ENCODE measurements at regions not wholly inside any gene's neighbourhood (a gene's known extent, or its start where the extent isn't known, plus 50 kb on each side); places are given as distances from the start of the nearest gene placed in this dataset.

GRCh38 chr13:87333599-87333998, 337.6 kb upstream of the SLITRK5 start:
- H3K27ac ChIP-seq (ENCODE audit: insufficient read depth, low read depth, low read length): no peak overlapping the region
- BruUV-seq (replicated peaks): no TSS peak
- intact Hi-C loops (cut with micrococcal nuclease): no loop called here
- no peaks in the 10 kb centered on the region for H3K9me1 ChIP-seq (replicated peaks; ENCODE audit: control insufficient read depth, extremely low read depth, insufficient read depth, low read length)
- DNase-seq (ENCODE audit: low read depth, low spot score): no peak
- H3K27me3 ChIP-seq (ENCODE audit: control insufficient read depth in 2 of 2, insufficient read depth in 2 of 2, low read length in 2 of 2): no peaks in the 10 kb centered on the region
- FAIRE-seq: no peak
- H2AFZ ChIP-seq (ENCODE audit: low read depth, low read length): no peak overlapping the region
- no peak overlapping the region for H3K4me3 ChIP-seq (replicated peaks in 1 of 3; ENCODE audit: insufficient read depth in 1 of 3, low read depth in 1 of 3, low read length in 3 of 3)
- H4K20me1 ChIP-seq (replicated peaks; ENCODE audit: control insufficient read depth, extremely low read depth, insufficient read depth, low read length): no peaks in the 10 kb centered on the region
- H3K9me3 ChIP-seq (replicated peaks; ENCODE audit: control insufficient read depth, insufficient read depth, low read length): peaks cover 2% of the 10 kb centered on the region
- no peaks in the 10 kb centered on the region for H3K79me2 ChIP-seq (ENCODE audit: control insufficient read depth, insufficient read depth, low read length)
- no peak overlapping the region for H3K4me2 ChIP-seq (ENCODE audit: insufficient read depth, low read length)
- no peak for TF ChIP-seq POLR2AphosphoS5 (IDR thresholded peaks at IDR 0.05; ENCODE audit: insufficient read depth, low read depth, low read length)
- no peak for TF ChIP-seq JUN (IDR thresholded peaks at IDR 0.05; ENCODE audit: borderline replicate concordance, insufficient read depth, insufficient read length, low read depth)
- TF ChIP-seq GATA2 (IDR thresholded peaks at IDR 0.05; ENCODE audit: insufficient read depth, insufficient read length, low read depth, low read length): no peak
- no peak for TF ChIP-seq EZH2 (IDR thresholded peaks at IDR 0.05; ENCODE audit: borderline replicate concordance, low read depth, low read length, severe bottlenecking)
- TF ChIP-seq POLR2A (IDR thresholded peaks at IDR 0.05; ENCODE audit: low read depth, low read length): no peak
- no peak for TF ChIP-seq MYC (IDR thresholded peaks at IDR 0.05; ENCODE audit: low read depth, low read length)
- no peak for TF ChIP-seq CTCF (IDR thresholded peaks at IDR 0.05; ENCODE audit: extremely low read depth in 1 of 2, insufficient read depth in 1 of 2, low read depth in 1 of 2, low read length in 2 of 2)
- no peak for TF ChIP-seq MAX (IDR thresholded peaks at IDR 0.05; ENCODE audit: insufficient read depth, insufficient read length)
- TF ChIP-seq FOS (IDR thresholded peaks at IDR 0.05; ENCODE audit: borderline replicate concordance, insufficient read depth, low read length): no peak
- ChIA-PET POLR2A (no interaction called here), CTCF (no interaction called here)
- no peaks in the 10 kb centered on the region for H3K4me1 ChIP-seq (ENCODE audit: control insufficient read depth, extremely low read depth, insufficient read depth, low read length)
- no peak overlapping the region for H3K9ac ChIP-seq (replicated peaks; ENCODE audit: extremely low read depth, insufficient read depth, low read length)
- H3K36me3 ChIP-seq (ENCODE audit: control insufficient read depth in 2 of 2, extremely low read depth in 1 of 2, insufficient read depth in 2 of 2, low read length in 2 of 2): no peaks in the 10 kb centered on the region
- dilution Hi-C loops (cut with MboI; ENCODE audit: extremely low pct_ligation_motif_present, low sequenced_read_pairs): no loop called here
